GM10266 (cell line): ENCODE measurements at regions not wholly inside any gene's neighbourhood (a gene's known extent, or its start where the extent isn't known, plus 50 kb on each side); places are given as distances from the start of the nearest gene placed in this dataset.

ENCODE experiments used
- DNase-seq: peaks from one replicate; pipeline ENCODE4 v3.0.0; 2012; ENCODE audit errors: extremely low spot score
- CTCF ChIP-seq: IDR thresholded peaks from 2 replicates; pipeline ENCODE4 v1.5.1; 2012; ENCODE audit warnings: mild to moderate bottlenecking, low read depth; ENCODE audit not compliant: control insufficient read depth, insufficient read depth; ENCODE audit errors: missing control alignments

DNA sequence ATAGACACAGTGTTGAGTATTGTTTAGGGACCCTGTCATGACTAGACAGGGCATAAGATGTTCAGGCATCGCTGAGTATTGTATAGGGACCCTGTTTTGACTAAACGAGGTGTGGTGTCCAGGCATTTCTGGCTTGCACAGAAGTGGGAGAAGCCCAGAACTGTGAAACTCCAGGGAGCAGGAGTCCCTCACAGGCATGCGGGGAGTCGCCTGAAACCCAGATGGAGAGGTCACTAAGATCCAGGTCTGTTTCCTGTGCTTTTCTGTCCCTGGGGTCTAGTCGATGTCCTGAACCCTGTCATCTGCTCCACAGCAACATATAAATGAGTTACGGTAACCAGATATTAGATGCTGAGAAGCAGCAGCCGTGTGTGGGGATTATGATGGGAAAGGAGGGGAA is 469.0 kb upstream of the SALL3 start:
- DNase-seq = no peak
- no peak for TF ChIP-seq CTCF

DNA sequence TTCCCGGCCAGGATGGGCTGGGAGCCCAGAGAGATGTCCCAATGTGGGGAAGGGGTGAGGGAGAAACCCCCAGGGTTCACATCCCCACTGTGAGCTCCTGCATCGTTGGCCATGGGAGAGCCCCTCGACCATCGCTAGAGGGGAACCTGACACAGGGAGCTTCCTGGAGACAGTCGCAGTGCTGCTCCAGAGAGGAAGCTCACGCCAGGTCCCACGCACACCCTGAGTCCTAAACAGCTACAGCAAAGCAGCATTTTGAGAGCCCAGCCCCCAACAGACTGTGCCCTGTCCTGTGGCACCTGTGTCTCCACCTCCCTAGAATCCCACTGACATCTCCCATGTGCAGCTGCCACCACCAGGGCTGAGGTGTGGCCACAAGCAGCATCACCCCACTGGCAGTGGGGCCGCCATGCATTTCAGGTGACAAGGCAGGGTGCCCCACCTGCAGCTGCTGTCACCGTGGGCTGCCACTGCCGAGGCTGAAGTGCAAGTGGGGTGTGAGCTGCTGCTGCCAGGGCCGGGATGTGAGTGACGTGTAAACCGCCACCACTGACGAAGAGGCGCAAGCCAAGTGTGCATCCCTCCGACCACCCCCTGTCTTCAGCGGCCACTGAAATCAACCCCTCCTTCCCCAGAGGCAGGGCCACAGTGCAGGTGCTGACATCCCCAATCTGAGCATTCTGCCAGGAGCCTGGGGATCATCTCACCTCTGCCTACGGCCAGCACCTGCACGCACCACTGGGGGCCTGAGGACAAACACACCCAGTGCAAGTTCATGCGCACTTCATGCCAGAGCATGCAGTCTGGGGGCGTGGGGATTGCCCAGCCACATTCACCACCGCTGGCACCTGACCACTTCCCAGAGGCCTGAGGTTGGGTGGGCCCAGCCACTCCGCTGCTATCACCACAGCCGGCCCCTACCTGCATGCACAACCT is 467.7 kb upstream of the SALL3 start:
- no peak for TF ChIP-seq CTCF
- DNase-seq = no peak

DNA sequence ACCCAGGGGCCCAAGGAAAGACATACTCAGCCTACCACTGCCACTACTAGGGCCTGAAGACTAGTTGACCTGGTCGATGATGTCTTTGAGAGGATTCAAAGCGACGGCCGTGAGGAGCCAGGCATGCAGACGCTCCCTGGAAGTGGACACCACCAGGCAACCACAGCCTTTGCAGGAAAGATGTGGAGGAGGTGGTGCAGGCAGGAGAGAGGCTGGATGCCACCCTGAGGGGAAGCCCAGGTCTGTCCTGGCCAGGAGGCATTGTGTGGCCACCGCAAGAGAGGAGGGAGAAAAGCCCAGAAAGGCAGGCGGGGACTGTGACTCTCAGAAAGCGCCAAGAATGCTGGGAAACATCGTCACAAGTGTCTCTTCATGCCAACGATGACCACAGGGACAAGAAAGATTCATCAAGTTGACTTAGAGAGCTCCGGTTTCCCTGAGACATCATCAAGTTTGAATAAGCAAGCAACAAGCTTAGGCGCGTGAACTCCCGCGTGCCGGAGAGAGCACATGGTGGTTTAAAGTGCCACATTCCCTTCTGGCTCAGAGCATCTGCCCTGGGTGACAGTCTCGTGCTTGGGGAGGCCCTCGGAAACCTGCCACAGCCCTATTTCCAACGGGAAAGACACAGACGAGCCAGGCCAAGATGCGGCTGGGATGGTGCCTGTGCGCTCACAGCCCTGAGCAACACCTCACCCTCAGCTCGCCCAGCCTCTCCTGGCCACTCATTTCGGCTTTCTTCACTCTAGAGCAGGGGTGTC is 464.5 kb upstream of the SALL3 start:
- no peak for DNase-seq
- no peak for TF ChIP-seq CTCF

- no peak for TF ChIP-seq CTCF
- DNase-seq = no peak
Observed at GRCh38 chr18:78517328-78517727, 462.3 kb upstream of the SALL3 start.

DNA sequence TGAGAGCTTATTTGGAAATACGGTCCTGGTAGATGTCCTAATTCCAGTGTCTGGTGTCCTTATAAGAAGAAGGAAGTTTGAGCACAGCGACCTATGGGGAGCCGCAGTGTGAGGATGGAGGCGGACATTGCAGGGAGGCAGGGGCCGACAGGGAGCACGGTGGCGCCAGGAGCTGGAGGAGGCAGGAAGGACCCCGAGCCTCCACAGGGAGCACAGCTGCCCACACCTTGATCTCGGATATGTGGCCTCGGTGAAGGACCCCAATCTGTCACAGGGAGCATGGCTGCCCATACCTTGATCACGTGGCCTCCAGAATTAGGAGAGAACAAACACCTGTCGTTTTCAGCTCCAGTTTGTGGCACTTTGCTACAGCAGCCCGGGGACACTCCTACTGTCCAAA is 461.6 kb upstream of the SALL3 start:
- no peak for TF ChIP-seq CTCF
- DNase-seq = no peak

- DNase-seq = no peak
- no peak for TF ChIP-seq CTCF
Observed at GRCh38 chr18:78518805-78519204, 460.8 kb upstream of the SALL3 start.
